Natural killer cell (primary cell): ENCODE measurements at regions not wholly inside any gene's neighbourhood (a gene's known extent, or its start where the extent isn't known, plus 50 kb on each side); places are given as distances from the start of the nearest gene placed in this dataset.

ENCODE experiments used
- ATAC-seq, 3 donors: fragments of 150-1000 bp in 2 of 3; fragments of 200-7000 bp in 1 of 3; cut with Tn5 transposase; 1 replicate in 1 of 3; 2 replicates in 2 of 3; pipeline ENCODE4 v1.10.0; 2021; ENCODE audit warnings: mild to moderate bottlenecking in 2 of 3, moderate library complexity in 2 of 3
- DNase-seq, 2 donors: peaks; one replicate each; pipeline versions ENCODE4 v3.0.0 to v3.0.0-alpha.2; 2013 to 2021; ENCODE audit warnings: mixed read lengths in 1 of 2
- H3K27ac ChIP-seq: one replicate; pipeline ENCODE4 v1.5.1; 2013; ENCODE audit warnings: mild to moderate bottlenecking, low read length
- H3K27me3 ChIP-seq: one replicate; pipeline ENCODE4 v1.6.1; 2013; ENCODE audit warnings: low read length; ENCODE audit not compliant: control insufficient read depth, insufficient read depth
- H3K36me3 ChIP-seq: one replicate; pipeline ENCODE4 v1.6.1; 2013; ENCODE audit warnings: low read length; ENCODE audit not compliant: control insufficient read depth, insufficient read depth
- H3K4me1 ChIP-seq: one replicate; pipeline ENCODE4 v1.6.1; 2013; ENCODE audit warnings: low read length; ENCODE audit not compliant: control insufficient read depth, insufficient read depth
- H3K4me3 ChIP-seq: one replicate; pipeline ENCODE4 v1.5.1; 2013; ENCODE audit warnings: low read length
- H3K9me3 ChIP-seq: one replicate; pipeline ENCODE4 v1.6.1; 2013; ENCODE audit warnings: low read length; ENCODE audit not compliant: control insufficient read depth, insufficient read depth
- H3K27ac Mint-ChIP-seq, 2 donors: one replicate each; pipeline ENCODE4 v1.8.0; 2022; ENCODE audit warnings: mild to moderate bottlenecking in 2 of 2, mixed read lengths in 2 of 2, moderate library complexity in 1 of 2
- H3K27me3 Mint-ChIP-seq, 2 donors: one replicate each; pipeline ENCODE4 v1.8.0; 2022; ENCODE audit warnings: low read depth in 2 of 2, mixed read lengths in 2 of 2
- H3K36me3 Mint-ChIP-seq: one replicate; pipeline ENCODE4 v1.8.0; 2022; ENCODE audit warnings: mixed read lengths
- H3K4me1 Mint-ChIP-seq, 2 donors: one replicate each; pipeline ENCODE4 v1.8.0; 2022; ENCODE audit warnings: mixed read lengths in 2 of 2
- H3K4me3 Mint-ChIP-seq: one replicate; pipeline ENCODE4 v1.8.0; 2022; ENCODE audit warnings: mild to moderate bottlenecking, moderate library complexity, mixed read lengths
- H3K9me3 Mint-ChIP-seq, 2 donors: one replicate each; pipeline ENCODE4 v1.8.0; 2022; ENCODE audit warnings: mixed read lengths in 2 of 2
- WGBS: methylation state at CpG from one replicate; pipeline ENCODE4 v1.1.7; 2013; ENCODE audit warnings: missing lambda C conversion rate; ENCODE audit not compliant: insufficient coverage; 5-methylcytosine and 5-hydroxymethylcytosine counted together
- intact Hi-C: fragments of 100-400 bp; cut with micrococcal nuclease; formaldehyde crosslinking; loops from one replicate; pipeline ENCODE4 v1.14.2; 2022
- TF ChIP-seq, protein P1 (sequence below): fragments of 200-600 bp; IDR thresholded peaks from one replicate; pipeline ENCODE4 v1.8.0; 2022; ENCODE audit warnings: antibody characterized with exemption

DNA sequence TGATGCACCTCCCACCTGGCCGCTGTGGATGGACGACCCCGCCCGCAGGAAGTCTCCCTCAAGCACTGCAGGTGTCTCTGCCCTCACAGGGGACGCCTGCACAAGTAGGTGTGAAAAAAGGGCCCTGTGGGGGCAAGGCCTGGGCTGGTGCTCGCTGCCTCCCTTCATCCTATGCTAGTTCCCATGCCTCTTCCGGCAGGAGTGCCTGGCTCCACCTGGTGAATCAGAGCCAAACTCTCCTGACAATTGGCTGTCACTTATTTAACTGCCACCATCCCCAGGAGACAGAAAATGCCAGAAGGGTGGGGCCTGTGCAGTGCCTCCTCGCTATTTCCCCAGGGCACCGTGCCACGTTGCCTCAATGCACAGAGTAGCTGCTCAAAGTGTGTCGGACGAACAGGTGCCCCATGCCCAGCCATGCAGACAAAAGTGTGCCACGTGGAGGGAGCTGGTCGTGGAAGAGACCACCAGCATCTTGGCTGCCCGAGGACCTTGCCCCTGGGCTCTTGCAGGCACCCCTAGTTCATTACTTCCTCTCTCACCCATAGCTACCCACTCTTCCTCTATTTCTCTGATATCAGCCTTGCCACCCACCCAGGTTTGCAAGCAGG lies 170.7 kb downstream of the SEC14L1 start:
- Mint-ChIP-seq H3K36me3 (no peaks in the 10 kb centered on the region), H3K4me1 (peaks cover 7 to 18% of the 10 kb centered on the region in 2 donors), H3K9me3 (no peaks in the 10 kb centered on the region), H3K27me3 (peaks cover 0 to 2% of the 10 kb centered on the region in 2 donors), H3K27ac (no peak overlapping the region), H3K4me3 (no peak overlapping the region)
- TF ChIP-seq, protein P1, sequence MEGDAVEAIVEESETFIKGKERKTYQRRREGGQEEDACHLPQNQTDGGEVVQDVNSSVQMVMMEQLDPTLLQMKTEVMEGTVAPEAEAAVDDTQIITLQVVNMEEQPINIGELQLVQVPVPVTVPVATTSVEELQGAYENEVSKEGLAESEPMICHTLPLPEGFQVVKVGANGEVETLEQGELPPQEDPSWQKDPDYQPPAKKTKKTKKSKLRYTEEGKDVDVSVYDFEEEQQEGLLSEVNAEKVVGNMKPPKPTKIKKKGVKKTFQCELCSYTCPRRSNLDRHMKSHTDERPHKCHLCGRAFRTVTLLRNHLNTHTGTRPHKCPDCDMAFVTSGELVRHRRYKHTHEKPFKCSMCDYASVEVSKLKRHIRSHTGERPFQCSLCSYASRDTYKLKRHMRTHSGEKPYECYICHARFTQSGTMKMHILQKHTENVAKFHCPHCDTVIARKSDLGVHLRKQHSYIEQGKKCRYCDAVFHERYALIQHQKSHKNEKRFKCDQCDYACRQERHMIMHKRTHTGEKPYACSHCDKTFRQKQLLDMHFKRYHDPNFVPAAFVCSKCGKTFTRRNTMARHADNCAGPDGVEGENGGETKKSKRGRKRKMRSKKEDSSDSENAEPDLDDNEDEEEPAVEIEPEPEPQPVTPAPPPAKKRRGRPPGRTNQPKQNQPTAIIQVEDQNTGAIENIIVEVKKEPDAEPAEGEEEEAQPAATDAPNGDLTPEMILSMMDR: no peak
- no peak for ATAC-seq
- Histone ChIP-seq H3K27ac (no peak overlapping the region), H3K4me1 (peaks cover 33% of the 10 kb centered on the region), H3K9me3 (no peaks in the 10 kb centered on the region), H3K27me3 (no peaks in the 10 kb centered on the region), H3K36me3 (no peaks in the 10 kb centered on the region), H3K4me3 (no peak overlapping the region)
- whole genome bisulfite sequencing: 62% methylated on average over 15 of the region's 15 CpGs
- DNase-seq: no peak
- intact Hi-C loops: no loop called here

DNA sequence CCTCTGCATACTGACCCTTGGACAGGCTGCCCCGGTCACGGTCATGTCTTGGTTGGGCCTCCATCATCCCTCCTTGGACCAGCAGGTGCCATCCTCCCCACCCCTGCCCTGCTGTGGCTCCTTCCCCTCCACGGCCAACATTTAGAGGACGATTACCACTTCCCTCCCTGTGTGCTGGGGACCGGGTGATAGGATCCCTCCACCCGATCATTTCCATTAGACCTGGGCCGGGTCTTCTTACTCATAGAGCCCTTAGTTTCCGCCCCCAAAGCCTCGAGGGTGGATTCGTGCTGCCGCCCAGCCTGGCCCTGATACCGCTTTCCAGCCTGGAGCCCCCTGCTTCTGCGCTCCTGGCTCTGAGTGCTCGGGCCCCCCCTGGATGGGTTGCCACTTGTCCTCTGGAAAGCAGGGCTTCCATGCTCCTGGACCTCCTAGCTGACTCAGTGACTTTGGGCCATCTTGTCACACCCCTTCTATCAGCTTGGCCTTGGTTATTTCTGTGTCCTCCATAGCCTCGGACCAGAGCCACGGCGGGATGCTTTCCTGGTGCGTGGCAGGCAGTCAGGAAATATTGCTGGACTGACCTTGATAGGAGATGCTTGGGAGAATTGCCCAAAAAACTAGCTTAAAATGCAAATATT lies 171.4 kb downstream of the SEC14L1 start:
- H3K4me3 ChIP-seq: no peak overlapping the region
- no peak for DNase-seq
- intact Hi-C loops: no loop called here
- Mint-ChIP-seq H3K27me3 (peaks cover 0 to 1% of the 10 kb centered on the region in 2 donors), H3K9me3 (no peaks in the 10 kb centered on the region), H3K4me3 (no peak overlapping the region), H3K36me3 (no peaks in the 10 kb centered on the region), H3K27ac (no peak overlapping the region), H3K4me1 (peaks cover 7 to 23% of the 10 kb centered on the region in 2 donors)
- H3K36me3 ChIP-seq: no peaks in the 10 kb centered on the region
- peaks cover 33% of the 10 kb centered on the region for H3K4me1 ChIP-seq
- H3K27ac ChIP-seq: no peak overlapping the region
- TF ChIP-seq, protein P1: no peak
- WGBS: 85% methylated on average over 18 of the region's 18 CpGs
- no peak for ATAC-seq
- H3K9me3 ChIP-seq: no peaks in the 10 kb centered on the region
- H3K27me3 ChIP-seq: no peaks in the 10 kb centered on the region

DNA sequence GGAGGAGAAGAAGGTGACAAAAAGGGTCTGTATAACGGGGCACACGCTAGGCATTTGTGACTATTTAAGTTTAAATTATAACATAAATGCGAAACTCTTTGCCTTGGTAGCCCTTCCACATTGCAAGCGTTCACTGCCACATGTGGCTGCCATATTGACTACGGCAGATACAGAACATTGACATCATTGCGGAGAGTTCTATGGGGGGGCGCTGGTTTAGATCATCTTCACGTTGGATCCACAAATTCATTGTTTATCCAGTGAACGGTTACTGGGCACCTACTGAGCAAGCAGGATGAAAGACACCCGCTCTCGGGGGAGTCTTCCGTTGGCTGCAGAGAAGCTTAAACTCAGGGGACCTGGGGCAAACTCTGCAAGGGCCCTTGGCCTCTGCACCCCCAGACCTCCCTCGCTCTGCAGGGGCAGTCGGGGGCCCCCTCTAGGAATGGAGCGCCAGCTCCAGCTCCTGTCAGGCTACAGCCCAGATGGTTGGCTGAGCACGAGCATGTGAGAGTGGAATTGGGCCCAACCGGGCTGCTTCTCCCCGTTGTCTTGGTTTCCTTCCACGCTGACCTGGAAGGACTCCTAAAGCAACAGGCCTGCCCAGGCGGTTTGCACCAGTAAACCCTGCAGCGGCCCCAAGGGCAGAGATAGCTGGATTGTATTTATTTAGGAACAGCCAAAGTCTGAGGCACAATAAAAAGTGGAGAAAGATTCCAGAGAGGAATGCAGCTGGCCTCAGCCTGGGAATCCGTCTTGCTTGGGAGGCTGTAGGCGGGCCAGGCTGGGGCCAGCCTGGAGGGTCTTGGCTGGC lies 172.2 kb downstream of the SEC14L1 start:
- no peaks in the 10 kb centered on the region for H3K27me3 Mint-ChIP-seq
- H3K27ac Mint-ChIP-seq: no peak overlapping the region
- H3K4me3 Mint-ChIP-seq: no peak overlapping the region
- TF ChIP-seq, protein P1: no peak
- H3K36me3 Mint-ChIP-seq: no peaks in the 10 kb centered on the region
- H3K4me3 ChIP-seq: no peak overlapping the region
- no peak for DNase-seq
- H3K9me3 Mint-ChIP-seq: no peaks in the 10 kb centered on the region
- intact Hi-C loops: no loop called here
- H3K9me3 ChIP-seq: no peaks in the 10 kb centered on the region
- 94% methylated on average over 23 of the region's 23 CpGs for WGBS
- H3K27ac ChIP-seq: no peak overlapping the region
- ATAC-seq: no peak
- peaks cover 7 to 23% of the 10 kb centered on the region in 2 donors for H3K4me1 Mint-ChIP-seq
- H3K4me1 ChIP-seq: peaks cover 33% of the 10 kb centered on the region
- H3K36me3 ChIP-seq: no peaks in the 10 kb centered on the region
- no peaks in the 10 kb centered on the region for H3K27me3 ChIP-seq
